ENCODE measurements at regions not wholly inside any gene's neighbourhood (a gene's known extent, or its start where the extent isn't known, plus 50 kb on each side); places are given as distances from the start of the nearest gene placed in this dataset.
"Not testable (repeated sequence)": the region's sequence is repeated elsewhere in the genome, so short reads cannot be mapped to it uniquely, and the experiment has no call there.

DNA sequence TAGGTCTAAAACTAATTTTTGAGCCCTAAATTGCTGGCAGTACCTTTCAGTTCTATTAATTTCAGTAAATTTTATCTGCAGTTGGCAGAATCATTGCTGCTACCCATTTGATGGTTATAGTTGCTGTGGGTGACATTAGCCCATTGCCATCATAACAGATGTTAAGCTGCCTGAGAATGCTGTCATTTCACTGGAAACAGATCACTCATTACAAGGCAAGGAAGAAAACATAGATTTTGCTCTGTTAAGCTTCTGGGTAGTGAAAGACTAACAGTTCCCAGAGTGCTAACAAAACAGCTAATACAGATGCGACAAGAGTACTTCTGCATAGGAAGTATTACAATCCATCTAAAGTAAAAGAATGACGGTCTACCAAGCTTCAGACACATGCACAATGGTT lies 213.2 kb downstream of the SPANXN3 start:
- no peak for DNase-seq (ENCODE audit: extremely low spot score)
- ChIA-PET CTCF (no interaction called here), POLR2A (no interaction called here)
- TF ChIP-seq HDGF (IDR thresholded peaks at IDR 0.05; ENCODE audit: borderline replicate concordance) (no peak), ZNF384 (IDR thresholded peaks at IDR 0.05) (no peak)

DNA sequence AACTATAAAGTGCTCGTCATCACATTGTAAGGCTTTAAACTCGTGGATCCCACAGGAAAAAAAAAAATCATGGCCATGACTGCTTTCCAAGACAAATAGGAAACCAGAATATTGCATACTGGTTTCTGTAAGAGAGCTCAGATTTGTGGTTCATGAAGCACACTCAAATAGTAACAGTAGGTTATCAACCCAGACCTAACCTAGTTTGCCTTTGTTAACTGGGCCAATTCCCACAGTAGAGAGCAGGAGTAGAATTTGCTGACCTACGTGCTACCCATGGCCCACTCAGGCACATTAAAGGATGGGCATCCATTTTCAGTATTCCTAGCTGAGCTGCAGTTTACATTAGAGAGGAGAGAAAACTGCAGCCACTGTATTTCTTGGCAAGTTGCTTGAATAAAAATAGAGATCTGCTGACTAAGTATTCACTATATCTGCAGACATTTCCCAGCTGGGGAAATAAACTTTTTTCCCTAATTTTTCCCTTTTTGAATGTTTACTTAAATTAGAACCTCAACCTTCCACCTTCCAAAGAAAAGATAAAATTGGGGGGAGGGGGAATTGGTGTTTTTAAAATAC lies 218.5 kb downstream of the SPANXN3 start:
- ChIA-PET CTCF (no interaction called here), POLR2A (no interaction called here)
- DNase-seq (ENCODE audit: extremely low spot score) = no peak
- no peak for TF ChIP-seq ZNF384 (IDR thresholded peaks at IDR 0.05)
- TF ChIP-seq SUZ12 (IDR thresholded peaks at IDR 0.05) = no peak
- TF ChIP-seq, protein P1, sequence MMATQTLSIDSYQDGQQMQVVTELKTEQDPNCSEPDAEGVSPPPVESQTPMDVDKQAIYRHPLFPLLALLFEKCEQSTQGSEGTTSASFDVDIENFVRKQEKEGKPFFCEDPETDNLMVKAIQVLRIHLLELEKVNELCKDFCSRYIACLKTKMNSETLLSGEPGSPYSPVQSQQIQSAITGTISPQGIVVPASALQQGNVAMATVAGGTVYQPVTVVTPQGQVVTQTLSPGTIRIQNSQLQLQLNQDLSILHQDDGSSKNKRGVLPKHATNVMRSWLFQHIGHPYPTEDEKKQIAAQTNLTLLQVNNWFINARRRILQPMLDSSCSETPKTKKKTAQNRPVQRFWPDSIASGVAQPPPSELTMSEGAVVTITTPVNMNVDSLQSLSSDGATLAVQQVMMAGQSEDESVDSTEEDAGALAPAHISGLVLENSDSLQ (IDR thresholded peaks at IDR 0.05) = no peak
- no peak for TF ChIP-seq HDGF (IDR thresholded peaks at IDR 0.05; ENCODE audit: borderline replicate concordance)
- no peak for TF ChIP-seq SP1 (IDR thresholded peaks at IDR 0.05)
- TF ChIP-seq L3MBTL2 (conservative IDR thresholded peaks at IDR 0.05) = no peak
- no peak for TF ChIP-seq ELF4 (IDR thresholded peaks at IDR 0.05)
- TF ChIP-seq FOXK2 (IDR thresholded peaks at IDR 0.05) = no peak
- no peak for TF ChIP-seq FOXA1 (IDR thresholded peaks at IDR 0.05)
- no peak for TF ChIP-seq ARNT (IDR thresholded peaks at IDR 0.05)
- TF ChIP-seq NFRKB (IDR thresholded peaks at IDR 0.05) = no peak
- TF ChIP-seq FOXM1 (IDR thresholded peaks at IDR 0.05; ENCODE audit: borderline replicate concordance) = no peak

DNA sequence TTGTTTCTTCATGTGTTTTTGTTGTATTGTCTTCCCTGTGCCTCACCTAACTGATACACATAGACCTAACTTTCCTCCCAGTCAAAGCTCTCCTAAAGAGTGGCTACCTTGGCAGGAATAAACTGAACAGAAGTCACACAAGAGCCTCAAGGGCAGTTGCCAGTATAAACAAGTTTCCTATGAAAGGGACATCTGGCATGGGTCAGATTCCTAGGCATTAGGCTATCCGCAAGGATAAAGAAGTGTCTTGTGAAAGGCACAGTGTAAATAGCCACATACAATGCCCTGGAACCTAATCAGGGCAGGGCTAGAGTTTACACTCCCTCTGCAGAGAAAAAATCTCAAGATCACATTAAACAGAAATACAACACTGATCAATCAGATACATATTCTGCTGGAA lies 220.8 kb downstream of the SPANXN3 start:
- no peak for TF ChIP-seq L3MBTL2 (conservative IDR thresholded peaks at IDR 0.05)
- TF ChIP-seq FOXM1 (IDR thresholded peaks at IDR 0.05; ENCODE audit: borderline replicate concordance) = no peak
- TF ChIP-seq HDGF (IDR thresholded peaks at IDR 0.05; ENCODE audit: borderline replicate concordance) = no peak
- no peak for TF ChIP-seq FOXA1 (IDR thresholded peaks at IDR 0.05)
- no peak for DNase-seq (ENCODE audit: extremely low spot score)
- POLR2A ChIA-PET = no interaction called here
- CTCF ChIA-PET = no interaction called here

DNA sequence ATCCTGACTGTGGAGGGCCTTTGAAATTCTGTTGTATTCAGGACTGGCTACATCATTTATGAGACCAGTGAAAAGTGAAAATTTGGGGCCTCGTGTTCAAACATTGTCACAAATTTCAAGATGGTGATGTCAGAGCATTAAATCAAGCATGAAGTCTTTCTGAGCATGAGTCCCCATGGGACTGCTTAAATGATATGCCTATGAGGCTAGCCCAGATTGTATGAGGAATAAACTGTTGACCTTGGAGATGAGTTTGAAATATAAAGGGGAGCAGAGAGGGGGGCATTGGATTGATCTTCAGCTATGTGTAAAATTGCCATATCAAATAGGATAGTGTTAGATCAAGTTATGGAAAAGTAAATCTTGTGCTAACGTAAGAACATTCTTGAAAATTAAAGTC lies 230.0 kb downstream of the SPANXN3 start:
- TF ChIP-seq ARNT (IDR thresholded peaks at IDR 0.05) (no peak), SUZ12 (IDR thresholded peaks at IDR 0.05) (no peak), FOXA1 (IDR thresholded peaks at IDR 0.05) (no peak), CTBP1 (IDR thresholded peaks at IDR 0.05; ENCODE audit: borderline replicate concordance) (no peak), BHLHE40 (IDR thresholded peaks at IDR 0.05; ENCODE audit: borderline replicate concordance) (no peak), NFRKB (IDR thresholded peaks at IDR 0.05) (no peak), L3MBTL2 (conservative IDR thresholded peaks at IDR 0.05) (no peak), HDGF (IDR thresholded peaks at IDR 0.05; ENCODE audit: borderline replicate concordance) (no peak), ELF4 (IDR thresholded peaks at IDR 0.05) (no peak)
- TF ChIP-seq, protein P1 (IDR thresholded peaks at IDR 0.05) = no peak
- POLR2A ChIA-PET = no interaction called here
- CTCF ChIA-PET = no interaction called here
- DNase-seq (ENCODE audit: extremely low spot score) = no peak

DNA sequence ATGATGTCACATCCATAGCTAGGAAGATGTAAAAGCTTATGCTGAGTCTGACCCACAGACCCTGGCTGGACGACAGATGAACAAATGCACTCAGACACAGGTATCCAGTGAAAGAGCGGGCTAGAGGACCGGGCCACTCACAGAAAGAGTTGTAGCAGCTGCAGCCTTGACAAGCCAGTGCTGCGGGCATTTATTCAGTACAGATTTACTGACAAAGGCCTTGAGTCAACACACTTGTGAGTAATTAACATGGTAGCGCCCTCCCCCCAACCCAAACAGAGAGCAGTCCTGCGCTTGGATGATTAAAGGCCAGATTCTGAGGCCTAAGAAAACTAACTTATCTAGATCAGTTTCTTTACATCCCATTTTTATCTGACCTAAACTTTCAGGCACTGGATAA lies 244.6 kb downstream of the SPANXN4 start:
- DNase-seq (ENCODE audit: extremely low spot score) = no peak
- ChIA-PET CTCF (no interaction called here), POLR2A (no interaction called here)
- TF ChIP-seq ZNF384 (IDR thresholded peaks at IDR 0.05) (no peak), FOXK2 (IDR thresholded peaks at IDR 0.05) (no peak), CTBP1 (IDR thresholded peaks at IDR 0.05; ENCODE audit: borderline replicate concordance) (no peak)

DNA sequence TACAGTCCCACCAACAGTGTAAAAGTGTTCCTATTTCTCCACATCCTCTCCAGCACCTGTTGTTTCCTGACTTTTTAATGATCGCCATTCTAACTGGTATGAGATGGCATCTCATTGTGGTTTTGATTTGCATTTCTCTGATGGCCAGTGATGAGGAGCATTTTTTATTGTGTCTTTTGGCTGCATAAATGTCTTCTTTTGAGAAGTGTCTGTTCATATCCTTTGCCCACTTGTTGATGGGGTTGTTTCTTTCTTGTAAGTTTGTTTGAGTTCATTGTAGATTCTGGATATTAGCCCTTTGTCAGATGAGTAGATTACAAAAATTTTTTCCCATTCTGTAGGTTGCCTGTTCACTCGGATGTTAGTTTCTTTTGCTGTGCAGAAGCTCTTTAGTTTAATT lies 218.9 kb downstream of the SPANXN4 start:
- POLR2A ChIA-PET = not testable (repeated sequence)

DNA sequence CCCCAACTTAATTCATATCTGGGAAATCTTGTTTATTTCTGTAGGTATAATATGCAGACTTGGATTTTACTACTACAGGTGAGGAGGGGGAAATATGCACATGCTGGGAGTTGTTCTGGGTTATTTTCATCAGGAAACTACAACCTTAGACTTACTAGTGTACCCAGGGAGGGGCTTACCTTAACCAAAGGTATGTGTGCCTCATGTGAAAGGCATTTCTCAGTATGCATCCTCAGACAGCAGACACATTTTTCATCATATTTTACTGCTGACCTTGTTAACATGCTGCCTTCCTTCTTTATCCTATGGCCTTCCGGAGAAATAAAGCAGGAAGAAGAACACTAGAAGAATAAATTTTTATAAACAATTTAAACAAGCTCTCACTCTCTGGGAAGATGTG lies 214.9 kb downstream of the SPANXN4 start:
- no peak for TF ChIP-seq BHLHE40 (IDR thresholded peaks at IDR 0.05; ENCODE audit: borderline replicate concordance)
- TF ChIP-seq, protein P1 (IDR thresholded peaks at IDR 0.05) = no peak
- no peak for TF ChIP-seq FOXK2 (IDR thresholded peaks at IDR 0.05)
- TF ChIP-seq ARNT (IDR thresholded peaks at IDR 0.05) = no peak
- no peak for TF ChIP-seq LEF1 (IDR thresholded peaks at IDR 0.05; ENCODE audit: borderline replicate concordance)
- no peak for TF ChIP-seq SP1 (IDR thresholded peaks at IDR 0.05)
- no peak for TF ChIP-seq ZNF384 (IDR thresholded peaks at IDR 0.05)
- no peak for TF ChIP-seq HDGF (IDR thresholded peaks at IDR 0.05; ENCODE audit: borderline replicate concordance)
- no peak for TF ChIP-seq SUZ12 (IDR thresholded peaks at IDR 0.05)
- TF ChIP-seq NFRKB (IDR thresholded peaks at IDR 0.05) = no peak
- TF ChIP-seq TARDBP (IDR thresholded peaks at IDR 0.05) = no peak
- no peak for TF ChIP-seq L3MBTL2 (conservative IDR thresholded peaks at IDR 0.05)
- TF ChIP-seq CTBP1 (IDR thresholded peaks at IDR 0.05; ENCODE audit: borderline replicate concordance) = no peak
- POLR2A ChIA-PET = no interaction called here

More for the DNA sequence above, 218.9 kb downstream of the SPANXN4 start:
- DNase-seq (ENCODE audit: extremely low spot score); CTCF ChIA-PET: not testable (repeated sequence)

DNA sequence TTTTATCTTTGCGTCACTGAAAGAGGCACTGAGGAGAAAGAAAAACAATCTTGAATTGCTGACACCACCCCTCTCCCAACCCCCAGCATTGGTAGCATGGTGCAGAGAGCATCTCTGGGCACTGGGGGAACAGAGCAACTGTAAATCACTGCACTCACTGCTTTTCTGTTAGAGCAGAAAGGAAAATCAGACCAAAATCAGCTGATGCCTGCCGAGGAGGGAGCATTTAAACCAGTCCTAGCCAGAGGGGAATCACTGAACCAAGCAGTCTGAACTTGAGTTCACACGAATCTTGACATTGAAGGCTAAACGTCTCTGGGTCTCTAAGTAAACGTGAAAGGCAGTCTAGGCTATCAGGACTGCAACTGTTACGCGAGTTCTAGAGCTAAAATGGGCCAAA lies 205.8 kb downstream of the SPANXN4 start:
- no peak for DNase-seq (ENCODE audit: extremely low spot score)
- ChIA-PET CTCF (no interaction called here), POLR2A (no interaction called here)
- TF ChIP-seq NFRKB (IDR thresholded peaks at IDR 0.05) (no peak), FOXK2 (IDR thresholded peaks at IDR 0.05) (no peak), FOXM1 (IDR thresholded peaks at IDR 0.05; ENCODE audit: borderline replicate concordance) (no peak), SUZ12 (IDR thresholded peaks at IDR 0.05) (no peak), TARDBP (IDR thresholded peaks at IDR 0.05) (no peak), HDGF (IDR thresholded peaks at IDR 0.05; ENCODE audit: borderline replicate concordance) (no peak), LEF1 (IDR thresholded peaks at IDR 0.05; ENCODE audit: borderline replicate concordance) (no peak), BHLHE40 (IDR thresholded peaks at IDR 0.05; ENCODE audit: borderline replicate concordance) (no peak), ELF4 (IDR thresholded peaks at IDR 0.05) (no peak), ZNF384 (IDR thresholded peaks at IDR 0.05) (no peak), L3MBTL2 (conservative IDR thresholded peaks at IDR 0.05) (no peak)
- TF ChIP-seq, protein P1 (IDR thresholded peaks at IDR 0.05) = no peak

More for the DNA sequence above, 214.9 kb downstream of the SPANXN4 start:
- DNase-seq (ENCODE audit: extremely low spot score) = no peak
- CTCF ChIA-PET = no interaction called here

DNA sequence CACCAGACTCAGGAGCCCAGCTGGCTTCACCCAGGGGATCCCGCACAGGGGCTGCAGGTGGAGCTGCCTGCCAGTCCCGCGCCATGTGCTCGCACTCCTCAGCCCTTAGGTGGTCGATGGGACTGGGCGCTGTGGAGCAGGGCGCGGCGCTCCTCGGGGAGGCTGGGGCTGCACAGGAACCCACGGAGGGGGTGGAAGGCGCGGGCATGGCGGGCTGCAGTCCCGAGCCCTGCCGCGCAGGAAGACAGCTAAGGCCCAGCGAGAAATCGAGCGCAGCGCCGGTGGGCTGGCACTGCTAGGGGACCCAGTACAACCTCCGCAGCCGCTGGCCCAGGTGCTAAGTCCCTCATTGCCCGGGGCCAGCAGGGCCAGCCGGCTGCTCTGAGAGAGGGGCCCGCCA lies 202.9 kb downstream of the SPANXN4 start:
- DNase-seq (ENCODE audit: extremely low spot score); CTCF ChIA-PET; POLR2A ChIA-PET: not testable (repeated sequence)
